Sigmoid colon (tissue), 4 donors: ENCODE measurements at regions not wholly inside any gene's neighbourhood (a gene's known extent, or its start where the extent isn't known, plus 50 kb on each side); places are given as distances from the start of the nearest gene placed in this dataset.

ENCODE experiments used
- CTCF ChIP-seq, 4 experiments: fragments of 450-650 bp in 3 of 4; fragments of 200-600 bp in 1 of 4; IDR thresholded peaks; one replicate each; pipeline ENCODE4 v1.5.1; 2016 to 2019; ENCODE audit warnings: antibody characterized with exemption in 4 of 4, mild to moderate bottlenecking in 3 of 4, moderate library complexity in 2 of 4
- EP300 ChIP-seq, 4 donors: sonication (generic); formaldehyde crosslinking; IDR thresholded peaks; one replicate each; pipeline ENCODE4 v1.6.1; 2017; ENCODE audit warnings: antibody characterized with exemption in 4 of 4
- POLR2A ChIP-seq, 2 donors: fragments of 450-650 bp; IDR thresholded peaks; one replicate each; pipeline ENCODE4 v1.6.1; 2016; ENCODE audit warnings: antibody characterized with exemption in 2 of 2, mild to moderate bottlenecking in 2 of 2, moderate library complexity in 2 of 2
- POLR2AphosphoS5 ChIP-seq, 4 donors: sonication (generic); formaldehyde crosslinking; IDR thresholded peaks; one replicate each; pipeline ENCODE4 v1.6.1; 2017; ENCODE audit warnings: antibody characterized with exemption in 4 of 4

DNA sequence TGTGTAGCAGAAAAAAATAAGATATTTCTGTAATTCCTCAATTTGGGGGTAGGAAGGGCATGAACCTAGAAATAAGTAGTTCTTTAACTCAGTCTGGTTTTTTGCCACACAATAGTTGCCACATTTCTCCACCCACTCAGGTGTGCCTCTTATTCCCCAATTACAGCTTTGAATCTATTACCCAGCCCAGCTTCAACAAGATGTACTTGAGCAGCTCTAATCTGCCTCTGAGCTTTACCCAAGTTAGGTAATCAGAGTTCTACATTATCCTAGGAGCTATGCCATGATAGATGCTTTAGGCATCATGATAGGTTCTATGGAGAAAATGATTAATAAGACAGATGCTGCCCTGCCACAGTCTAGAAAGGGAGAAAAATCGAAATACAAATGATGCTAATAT, 117.4 kb upstream of the GPRIN3 start:
- TF ChIP-seq POLR2A (IDR thresholded peaks at IDR 0.05) (no peak), CTCF (IDR thresholded peaks at IDR 0.05) (no peak), EP300 (IDR thresholded peaks at IDR 0.05) (no peak), POLR2AphosphoS5 (IDR thresholded peaks at IDR 0.05) (no peak)
